HG03095 (cell line): ENCODE measurements at regions not wholly inside any gene's neighbourhood (a gene's known extent, or its start where the extent isn't known, plus 50 kb on each side); places are given as distances from the start of the nearest gene placed in this dataset.

ENCODE experiments used
- ATAC-seq: cut with Tn5 transposase; IDR thresholded peaks from one replicate; pipeline ENCODE4 v1.9.1; 2021; ENCODE audit warnings: moderate library complexity; ENCODE audit not compliant: unreplicated experiment

GRCh38 chrX:97763981-97764380 lies 880.3 kb downstream of the RPA4 start:
- ATAC-seq: no peak

- ATAC-seq: no peak
Measured at GRCh38 chrX:97766501-97767095, 882.9 kb downstream of the RPA4 start.

GRCh38 chrX:97787311-97787710 lies 903.6 kb downstream of the RPA4 start:
- no peak for ATAC-seq

GRCh38 chrX:97787849-97788248 lies 904.1 kb downstream of the RPA4 start:
- ATAC-seq: no peak

- ATAC-seq: no peak
Measured at GRCh38 chrX:97790850-97791249, 907.1 kb downstream of the RPA4 start.

GRCh38 chrX:97797076-97797475 lies 913.4 kb downstream of the RPA4 start:
- ATAC-seq: no peak

- ATAC-seq: no peak
Measured at GRCh38 chrX:97806238-97806637, 922.5 kb downstream of the RPA4 start.

- ATAC-seq: no peak
Measured at GRCh38 chrX:97806946-97807345, 923.2 kb downstream of the RPA4 start.

GRCh38 chrX:97820170-97820569 lies 936.5 kb downstream of the RPA4 start:
- ATAC-seq: no peak

- no peak for ATAC-seq
Measured at GRCh38 chrX:97828471-97828870, 944.8 kb downstream of the RPA4 start.

GRCh38 chrX:97835969-97836368 lies 952.3 kb downstream of the RPA4 start:
- ATAC-seq: no peak

GRCh38 chrX:97841544-97842179 lies 958.0 kb downstream of the RPA4 start:
- no peak for ATAC-seq

- no peak for ATAC-seq
Measured at GRCh38 chrX:97842468-97843199, 958.9 kb downstream of the RPA4 start.

- no peak for ATAC-seq
Measured at GRCh38 chrX:97843200-97843811, 959.6 kb downstream of the RPA4 start.

- ATAC-seq: no peak
Measured at GRCh38 chrX:97844161-97844560, 960.5 kb downstream of the RPA4 start.

- no peak for ATAC-seq
Measured at GRCh38 chrX:97844943-97845342, 961.2 kb downstream of the RPA4 start.

- no peak for ATAC-seq
Measured at GRCh38 chrX:97845451-97845850, 961.7 kb downstream of the RPA4 start.

- ATAC-seq: no peak
Measured at GRCh38 chrX:97846228-97846627, 962.5 kb downstream of the RPA4 start.

GRCh38 chrX:97846718-97847237 lies 963.1 kb downstream of the RPA4 start:
- no peak for ATAC-seq

GRCh38 chrX:97847885-97848679 lies 964.4 kb downstream of the RPA4 start:
- no peak for ATAC-seq

- ATAC-seq: no peak
Measured at GRCh38 chrX:97849951-97850350, 966.2 kb downstream of the RPA4 start.
